HG02610 (cell line): ENCODE measurements at regions not wholly inside any gene's neighbourhood (a gene's known extent, or its start where the extent isn't known, plus 50 kb on each side); places are given as distances from the start of the nearest gene placed in this dataset.

ENCODE experiments used
- ATAC-seq: cut with Tn5 transposase; IDR thresholded peaks from one replicate; pipeline ENCODE4 v1.9.1; 2021; ENCODE audit warnings: mild to moderate bottlenecking, moderate library complexity; ENCODE audit not compliant: unreplicated experiment

DNA sequence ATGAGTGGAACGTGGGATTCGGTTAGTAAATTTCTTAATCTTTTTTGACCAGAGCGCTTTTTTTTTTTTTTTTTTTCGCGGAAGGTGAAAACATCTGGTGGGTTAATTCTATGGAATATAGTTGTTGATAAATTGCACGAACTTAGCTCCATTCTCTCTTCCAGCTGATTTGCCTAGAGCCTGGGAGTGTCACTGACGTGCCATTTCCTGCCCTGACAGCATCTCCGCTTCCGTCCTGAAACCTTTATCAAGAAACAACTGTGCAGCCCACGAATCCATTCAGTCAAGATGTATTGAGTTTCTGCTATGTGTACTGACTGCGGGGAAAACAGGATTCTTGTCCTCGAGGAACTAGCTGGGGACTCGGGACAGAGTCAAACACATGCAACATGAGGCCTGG is 59.5 kb upstream of the TGM3 start:
- no peak for ATAC-seq

DNA sequence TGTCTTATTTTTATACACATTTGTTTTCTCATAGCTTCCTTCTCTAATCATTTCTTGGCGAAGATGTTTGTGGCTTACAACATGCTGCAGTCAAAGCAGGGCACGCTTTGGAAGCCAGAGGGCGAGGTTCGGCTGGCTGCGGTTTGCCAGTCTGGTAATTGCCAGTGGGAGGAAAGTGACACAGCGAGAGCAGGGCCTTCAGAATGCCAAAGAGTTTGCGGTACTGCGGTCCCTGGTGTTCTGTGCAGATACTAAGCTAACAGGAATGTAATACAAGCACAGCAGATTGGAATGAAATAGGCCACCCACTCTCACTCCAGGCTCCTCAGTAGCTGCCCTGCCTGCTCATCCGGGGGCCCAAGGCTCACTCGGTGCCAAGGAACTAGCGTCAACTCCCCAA is 58.7 kb upstream of the TGM3 start:
- ATAC-seq = no peak

DNA sequence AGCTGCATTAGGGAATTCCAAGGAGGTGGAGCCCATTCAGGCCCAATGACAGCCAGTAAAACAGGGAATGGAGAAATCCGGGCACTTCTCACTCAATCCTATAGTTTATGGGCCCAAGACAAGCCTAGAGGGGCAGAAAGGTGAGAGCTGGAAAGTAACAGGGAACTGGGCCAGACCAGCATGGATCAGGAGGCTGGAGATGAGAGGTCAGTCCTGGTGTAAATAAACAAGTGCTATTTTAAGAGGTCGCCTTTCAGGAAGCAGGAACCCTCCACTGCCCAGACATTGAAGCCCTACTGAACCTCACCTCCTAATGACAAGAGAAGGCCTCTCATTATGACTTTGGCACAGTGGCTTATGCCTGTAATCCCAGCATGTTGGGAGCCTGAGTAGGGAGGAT is 57.2 kb upstream of the TGM3 start:
- no peak for ATAC-seq

DNA sequence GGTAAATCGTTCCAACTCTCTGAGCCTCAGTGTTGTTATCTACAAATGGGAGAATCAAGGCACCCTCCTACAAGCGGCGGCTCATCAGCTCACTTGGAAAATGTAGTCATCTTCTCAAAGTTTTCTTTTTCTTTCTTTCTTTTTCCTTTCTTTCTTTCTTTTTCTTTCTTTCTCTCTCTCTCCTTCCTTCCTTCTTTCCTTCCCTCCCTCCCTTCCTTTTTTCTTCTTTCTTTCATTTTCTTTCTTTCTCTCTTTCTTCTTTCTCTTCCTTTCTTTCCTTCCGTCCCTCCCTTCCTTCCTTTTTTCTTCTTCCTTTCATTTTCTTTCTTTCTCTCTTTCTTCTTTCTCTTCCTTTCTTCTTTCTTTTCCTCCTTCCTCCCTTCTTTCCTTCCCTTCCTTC is 55.0 kb upstream of the TGM3 start:
- ATAC-seq = no peak

- ATAC-seq = no peak
These were observed 53.1 kb upstream of the TGM3 start for GRCh38 chr20:2242678-2243077.

- no peak for ATAC-seq
These were observed 51.3 kb upstream of the TGM3 start for GRCh38 chr20:2244523-2244922.

DNA sequence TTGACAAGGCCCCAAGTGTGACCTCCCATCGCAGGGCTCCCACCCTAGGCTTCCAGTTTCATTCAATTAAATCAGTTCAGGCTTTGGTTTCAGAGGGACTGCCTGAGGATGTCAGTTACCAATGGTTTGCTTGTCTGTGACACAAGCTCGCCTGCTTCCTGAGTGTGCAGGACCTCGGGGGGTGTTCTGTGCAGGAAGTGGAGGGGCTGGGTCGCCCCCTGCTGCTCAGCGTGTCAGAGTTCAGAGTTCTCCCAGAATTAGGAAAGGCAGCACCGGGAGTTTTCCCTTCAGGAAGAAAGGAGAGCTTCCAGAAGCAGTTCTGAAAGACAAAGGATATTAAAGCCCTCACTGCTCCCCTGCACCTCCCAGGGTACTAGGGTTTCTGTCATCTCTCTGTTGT is 50.8 kb upstream of the TGM3 start:
- ATAC-seq = no peak

- ATAC-seq = no peak
These were observed 50.2 kb upstream of the TGM3 start for GRCh38 chr20:2245637-2246036.
